Activated CD8-positive, alpha-beta T cell treated with anti-CD3 and anti-CD28 coated beads for 36 hours (primary cell): ENCODE measurements at regions not wholly inside any gene's neighbourhood (a gene's known extent, or its start where the extent isn't known, plus 50 kb on each side); places are given as distances from the start of the nearest gene placed in this dataset.

ENCODE experiments used
- ATAC-seq: fragments of 200-7000 bp; cut with Tn5 transposase; one replicate; pipeline ENCODE4 v1.10.0; 2021; ENCODE audit warnings: mild to moderate bottlenecking, moderate library complexity
- CTCF ChIA-PET: fragments of 350-600 bp; sonication (Branson Sonifier 250); formaldehyde crosslinking; loops from one replicate; lab custom pipeline; 2021; ENCODE audit warnings: antibody characterized with exemption; lab: Charles Lee
- POLR2A ChIA-PET: fragments of 350-600 bp; sonication (Branson Sonifier 250); formaldehyde crosslinking; loops from one replicate; lab custom pipeline; 2021; ENCODE audit warnings: antibody characterized with exemption; lab: Charles Lee
- DNase-seq: peaks from one replicate; pipeline ENCODE4 v3.0.0-alpha.2; 2020
- H3K27ac Mint-ChIP-seq: one replicate; pipeline ENCODE4 v1.8.0; 2021; ENCODE audit warnings: mild to moderate bottlenecking, mixed read lengths
- H3K27me3 Mint-ChIP-seq: one replicate; pipeline ENCODE4 v1.8.0; 2021; ENCODE audit warnings: mixed read lengths
- H3K36me3 Mint-ChIP-seq: one replicate; pipeline ENCODE4 v1.8.0; 2021; ENCODE audit warnings: low read depth, mixed read lengths
- H3K4me1 Mint-ChIP-seq: one replicate; pipeline ENCODE4 v1.8.0; 2021; ENCODE audit warnings: low read depth, mixed read lengths
- H3K4me3 Mint-ChIP-seq: one replicate; pipeline ENCODE4 v1.8.0; 2021; ENCODE audit warnings: mild to moderate bottlenecking, moderate library complexity, mixed read lengths
- H3K9me3 Mint-ChIP-seq: one replicate; pipeline ENCODE4 v1.8.0; 2021; ENCODE audit warnings: mixed read lengths
- intact Hi-C: fragments of 100-400 bp; cut with micrococcal nuclease; formaldehyde crosslinking; loops from one replicate; pipeline ENCODE4 v1.10.0; 2022
- TF ChIP-seq, protein P1 (sequence below): fragments of 200-600 bp; IDR thresholded peaks from one replicate; pipeline ENCODE4 v1.8.0; 2022; ENCODE audit warnings: antibody characterized with exemption, mild to moderate bottlenecking

- H3K27ac Mint-ChIP-seq = no peak overlapping the region
Measured at GRCh38 chr5:20683241-20683940, 695.4 kb upstream of the CDH18 start.

GRCh38 chr5:20680718-20681302 lies 692.8 kb upstream of the CDH18 start:
- DNase-seq (no peak), ATAC-seq (no peak)
- TF ChIP-seq, protein P1, sequence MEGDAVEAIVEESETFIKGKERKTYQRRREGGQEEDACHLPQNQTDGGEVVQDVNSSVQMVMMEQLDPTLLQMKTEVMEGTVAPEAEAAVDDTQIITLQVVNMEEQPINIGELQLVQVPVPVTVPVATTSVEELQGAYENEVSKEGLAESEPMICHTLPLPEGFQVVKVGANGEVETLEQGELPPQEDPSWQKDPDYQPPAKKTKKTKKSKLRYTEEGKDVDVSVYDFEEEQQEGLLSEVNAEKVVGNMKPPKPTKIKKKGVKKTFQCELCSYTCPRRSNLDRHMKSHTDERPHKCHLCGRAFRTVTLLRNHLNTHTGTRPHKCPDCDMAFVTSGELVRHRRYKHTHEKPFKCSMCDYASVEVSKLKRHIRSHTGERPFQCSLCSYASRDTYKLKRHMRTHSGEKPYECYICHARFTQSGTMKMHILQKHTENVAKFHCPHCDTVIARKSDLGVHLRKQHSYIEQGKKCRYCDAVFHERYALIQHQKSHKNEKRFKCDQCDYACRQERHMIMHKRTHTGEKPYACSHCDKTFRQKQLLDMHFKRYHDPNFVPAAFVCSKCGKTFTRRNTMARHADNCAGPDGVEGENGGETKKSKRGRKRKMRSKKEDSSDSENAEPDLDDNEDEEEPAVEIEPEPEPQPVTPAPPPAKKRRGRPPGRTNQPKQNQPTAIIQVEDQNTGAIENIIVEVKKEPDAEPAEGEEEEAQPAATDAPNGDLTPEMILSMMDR = no peak
- Mint-ChIP-seq H3K4me1 (no peaks in the 10 kb centered on the region), H3K36me3 (no peaks in the 10 kb centered on the region), H3K9me3 (peaks cover 5% of the 10 kb centered on the region), H3K27me3 (no peaks in the 10 kb centered on the region), H3K4me3 (no peak overlapping the region), H3K27ac (no peak overlapping the region)
- ChIA-PET CTCF (no interaction called here), POLR2A (no interaction called here)
- intact Hi-C loops = no loop called here

More at GRCh38 chr5:20683241-20683940, 695.4 kb upstream of the CDH18 start:
- ATAC-seq (no peak), DNase-seq (no peak)
- ChIA-PET CTCF (no interaction called here), POLR2A (no interaction called here)
- no peaks in the 10 kb centered on the region for H3K36me3 Mint-ChIP-seq
- intact Hi-C loops = no loop called here
- H3K9me3 Mint-ChIP-seq = peaks cover 5% of the 10 kb centered on the region
- TF ChIP-seq, protein P1 = no peak
- H3K4me3 Mint-ChIP-seq = no peak overlapping the region
- H3K4me1 Mint-ChIP-seq = no peaks in the 10 kb centered on the region
- no peaks in the 10 kb centered on the region for H3K27me3 Mint-ChIP-seq

- Mint-ChIP-seq H3K9me3 (no peaks in the 10 kb centered on the region), H3K27ac (peak overlapping the region; percentile 78), H3K4me1 (no peaks in the 10 kb centered on the region), H3K36me3 (no peaks in the 10 kb centered on the region), H3K4me3 (no peak overlapping the region), H3K27me3 (no peaks in the 10 kb centered on the region)
- ChIA-PET CTCF (no interaction called here), POLR2A (no interaction called here)
- DNase-seq (no peak), ATAC-seq (peak; percentile 74)
- TF ChIP-seq, protein P1 = no peak
- intact Hi-C loops = no loop called here
Measured at GRCh38 chr5:20678814-20679298, 690.9 kb upstream of the CDH18 start.

GRCh38 chr5:20678386-20678785 lies 690.4 kb upstream of the CDH18 start:
- H3K9me3 Mint-ChIP-seq = no peaks in the 10 kb centered on the region
- CTCF ChIA-PET = no interaction called here
- TF ChIP-seq, protein P1 = no peak
- no peak for DNase-seq
- no peaks in the 10 kb centered on the region for H3K4me1 Mint-ChIP-seq
- peak; percentile 37 for ATAC-seq
- no peaks in the 10 kb centered on the region for H3K27me3 Mint-ChIP-seq
- intact Hi-C loops = no loop called here
- H3K36me3 Mint-ChIP-seq = no peaks in the 10 kb centered on the region
- no peak overlapping the region for H3K4me3 Mint-ChIP-seq
- no peak overlapping the region for H3K27ac Mint-ChIP-seq
- POLR2A ChIA-PET = no interaction called here

DNA sequence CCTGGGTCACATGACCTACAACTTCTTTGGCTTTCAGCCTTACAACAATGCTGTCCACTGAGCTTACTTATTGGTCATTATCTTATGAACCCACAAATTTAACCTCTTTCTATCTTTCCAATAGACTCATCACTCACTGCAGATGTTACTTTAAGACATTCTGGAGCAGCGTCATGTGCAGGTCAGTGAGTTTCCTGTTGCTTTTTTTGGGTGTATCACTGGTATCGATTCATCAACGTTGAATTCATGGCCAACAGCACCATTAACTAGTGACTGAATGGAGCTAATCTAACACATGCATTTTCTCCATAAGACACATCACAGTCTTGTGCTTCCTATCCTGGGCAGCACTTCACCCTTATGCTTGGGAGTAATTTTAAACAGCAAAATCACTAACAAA lies 672.6 kb upstream of the CDH18 start:
- H3K27ac Mint-ChIP-seq = no peak overlapping the region
- no peak for ATAC-seq
- no peaks in the 10 kb centered on the region for H3K36me3 Mint-ChIP-seq
- no peak for DNase-seq
- no peaks in the 10 kb centered on the region for H3K27me3 Mint-ChIP-seq
- no peaks in the 10 kb centered on the region for H3K4me1 Mint-ChIP-seq
- TF ChIP-seq, protein P1 = no peak
- ChIA-PET POLR2A (no interaction called here), CTCF (no interaction called here)
- peaks cover 18% of the 10 kb centered on the region for H3K9me3 Mint-ChIP-seq
- no peak overlapping the region for H3K4me3 Mint-ChIP-seq
- intact Hi-C loops = no loop called here
